Psoas muscle (tissue), 7 donors: ENCODE measurements at regions not wholly inside any gene's neighbourhood (a gene's known extent, or its start where the extent isn't known, plus 50 kb on each side); places are given as distances from the start of the nearest gene placed in this dataset.

Experiments
- ATAC-seq, 4 donors: fragments of 200-7000 bp; cut with Tn5 transposase; one replicate each; pipeline ENCODE4 v1.9.1; 2020; ENCODE audit warnings: moderate library complexity in 3 of 4, mild to moderate bottlenecking in 2 of 4
- DNase-seq, 2 donors: peaks; one replicate each; pipeline ENCODE4 v3.0.0-alpha.2; 2020
- H3K27ac ChIP-seq: fragments of 200-600 bp; one replicate; pipeline ENCODE4 v1.8.0; 2022
- H3K27me3 ChIP-seq, 3 donors: fragments of 200-600 bp in 1 of 3; one replicate each; pipeline versions ENCODE4 v1.6.1 to v1.8.0; 2013 to 2022; ENCODE audit warnings: low read length in 2 of 3, mild to moderate bottlenecking in 2 of 3, moderate library complexity in 1 of 3; ENCODE audit not compliant: insufficient read depth in 3 of 3
- H3K36me3 ChIP-seq, 2 donors: fragments of 200-600 bp in 1 of 2; one replicate each; pipeline versions ENCODE4 v1.6.1 to v1.8.0; 2013 to 2022; ENCODE audit warnings: low read depth in 1 of 2, mild to moderate bottlenecking in 1 of 2, moderate library complexity in 1 of 2; ENCODE audit not compliant: insufficient read depth in 1 of 2
- H3K4me1 ChIP-seq: fragments of 200-600 bp; one replicate; pipeline ENCODE4 v1.8.0; 2022
- H3K4me3 ChIP-seq: fragments of 200-600 bp; one replicate; pipeline ENCODE4 v1.8.0; 2022; ENCODE audit warnings: mild to moderate bottlenecking
- H3K9me3 ChIP-seq: fragments of 200-600 bp; one replicate; pipeline ENCODE4 v1.8.0; 2022
- CTCF ChIP-seq: fragments of 200-600 bp; IDR thresholded peaks from one replicate; pipeline ENCODE4 v1.8.0; 2022; ENCODE audit warnings: antibody characterized with exemption
- WGBS, 3 donors: extraction: QIAGEN DNeasy Blood & Tissue Kit; methylation state at CpG; one replicate each; pipeline versions ENCODE4 v1.1.6 to v1.1.7; 2013; 5-methylcytosine and 5-hydroxymethylcytosine counted together
- intact Hi-C, 2 donors: fragments of 100-400 bp; cut with DNase I; formaldehyde crosslinking; loops; one replicate each; pipeline versions ENCODE4 v1.11.0 to v1.14.2; 2022
- donor health status: healthy with polysubstance abuse.
- donor health status: DM: no; HTN: no; CAD: no; lungs with moderate emphysema.
- donor health status: Bipolar disorder and iron deficiency.
- donor health status: healthy.
- donor health status: DM: yes; HTN: yes; CAD: no.
- donor health status: DM: no; HTN: no; CAD: no.
- donor health status: DM: yes; HTN: yes; CAD: no.

GRCh38 chr2:180159921-180160320 lies 152.8 kb upstream of the CWC22 start:
- DNase-seq = no peak
- Histone ChIP-seq H3K36me3 (no peaks in the 10 kb centered on the region), H3K27me3 (no peaks in the 10 kb centered on the region), H3K27ac (no peak overlapping the region), H3K9me3 (no peaks in the 10 kb centered on the region), H3K4me3 (no peak overlapping the region), H3K4me1 (no peaks in the 10 kb centered on the region)
- TF ChIP-seq CTCF = no peak
- intact Hi-C loops = no loop called here
- ATAC-seq = no peak
- 53 to 78% (median 55%) methylated on average over 2 of the region's 2 CpGs for WGBS, 3 donors

- H3K27ac ChIP-seq = no peak overlapping the region
- no peak for TF ChIP-seq CTCF
- intact Hi-C loops = no loop called here
- H3K4me1 ChIP-seq = no peaks in the 10 kb centered on the region
- DNase-seq (no peak), ATAC-seq (no peak)
- WGBS, 3 donors = 85 to 90% (median 87%) methylated on average over 2 of the region's 2 CpGs
- H3K27me3 ChIP-seq = no peaks in the 10 kb centered on the region
- H3K36me3 ChIP-seq = no peaks in the 10 kb centered on the region
- H3K4me3 ChIP-seq = no peak overlapping the region
- no peaks in the 10 kb centered on the region for H3K9me3 ChIP-seq
Observed at GRCh38 chr2:180158961-180159360, 151.9 kb upstream of the CWC22 start.

- DNase-seq (no peak), ATAC-seq (no peak)
- no peaks in the 10 kb centered on the region for H3K9me3 ChIP-seq
- TF ChIP-seq CTCF = no peak
- H3K27ac ChIP-seq = no peak overlapping the region
- no peak overlapping the region for H3K4me3 ChIP-seq
- H3K27me3 ChIP-seq = no peaks in the 10 kb centered on the region
- no peaks in the 10 kb centered on the region for H3K4me1 ChIP-seq
- H3K36me3 ChIP-seq = no peaks in the 10 kb centered on the region
- intact Hi-C loops = no loop called here
Observed at GRCh38 chr2:180156651-180157050, 149.6 kb upstream of the CWC22 start.

GRCh38 chr2:180150606-180151005 lies 143.5 kb upstream of the CWC22 start:
- no peak overlapping the region for H3K4me3 ChIP-seq
- ATAC-seq (no peak), DNase-seq (no peak)
- intact Hi-C loops = no loop called here
- no peak for TF ChIP-seq CTCF
- H3K36me3 ChIP-seq = no peaks in the 10 kb centered on the region
- no peaks in the 10 kb centered on the region for H3K9me3 ChIP-seq
- 89 to 93% (median 92%) methylated on average over 1 of the region's 1 CpG for WGBS, 3 donors
- no peak overlapping the region for H3K27ac ChIP-seq
- H3K27me3 ChIP-seq = no peaks in the 10 kb centered on the region
- no peaks in the 10 kb centered on the region for H3K4me1 ChIP-seq

- H3K27me3 ChIP-seq = no peaks in the 10 kb centered on the region
- H3K36me3 ChIP-seq = no peaks in the 10 kb centered on the region
- H3K27ac ChIP-seq = no peak overlapping the region
- 34 to 42% (median 39%) methylated on average over 2 of the region's 2 CpGs for WGBS, 3 donors
- no peak for DNase-seq
- no peaks in the 10 kb centered on the region for H3K4me1 ChIP-seq
- no peak for TF ChIP-seq CTCF
- H3K4me3 ChIP-seq = no peak overlapping the region
- H3K9me3 ChIP-seq = no peaks in the 10 kb centered on the region
- intact Hi-C loops = no loop called here
- no peak for ATAC-seq
Observed at GRCh38 chr2:180146541-180146940, 139.4 kb upstream of the CWC22 start.
